ENCODE measurements at regions not wholly inside any gene's neighbourhood (a gene's known extent, or its start where the extent isn't known, plus 50 kb on each side); places are given as distances from the start of the nearest gene placed in this dataset.

GRCh38 chr1:238787471-238787870, 598.9 kb upstream of the CHRM3 start:
- TF ChIP-seq, protein P1, sequence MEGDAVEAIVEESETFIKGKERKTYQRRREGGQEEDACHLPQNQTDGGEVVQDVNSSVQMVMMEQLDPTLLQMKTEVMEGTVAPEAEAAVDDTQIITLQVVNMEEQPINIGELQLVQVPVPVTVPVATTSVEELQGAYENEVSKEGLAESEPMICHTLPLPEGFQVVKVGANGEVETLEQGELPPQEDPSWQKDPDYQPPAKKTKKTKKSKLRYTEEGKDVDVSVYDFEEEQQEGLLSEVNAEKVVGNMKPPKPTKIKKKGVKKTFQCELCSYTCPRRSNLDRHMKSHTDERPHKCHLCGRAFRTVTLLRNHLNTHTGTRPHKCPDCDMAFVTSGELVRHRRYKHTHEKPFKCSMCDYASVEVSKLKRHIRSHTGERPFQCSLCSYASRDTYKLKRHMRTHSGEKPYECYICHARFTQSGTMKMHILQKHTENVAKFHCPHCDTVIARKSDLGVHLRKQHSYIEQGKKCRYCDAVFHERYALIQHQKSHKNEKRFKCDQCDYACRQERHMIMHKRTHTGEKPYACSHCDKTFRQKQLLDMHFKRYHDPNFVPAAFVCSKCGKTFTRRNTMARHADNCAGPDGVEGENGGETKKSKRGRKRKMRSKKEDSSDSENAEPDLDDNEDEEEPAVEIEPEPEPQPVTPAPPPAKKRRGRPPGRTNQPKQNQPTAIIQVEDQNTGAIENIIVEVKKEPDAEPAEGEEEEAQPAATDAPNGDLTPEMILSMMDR (IDR thresholded peaks at IDR 0.05; ENCODE audit: low read depth, low read length, missing control alignments): no peak
- no peak overlapping the region for H3K4me3 ChIP-seq (ENCODE audit: low read depth, low read length)
- in situ Hi-C loops (cut with HindIII; ENCODE audit: low sequenced_read_pairs): no loop called here
- no peak for DNase-seq (ENCODE audit: low read depth)

DNA sequence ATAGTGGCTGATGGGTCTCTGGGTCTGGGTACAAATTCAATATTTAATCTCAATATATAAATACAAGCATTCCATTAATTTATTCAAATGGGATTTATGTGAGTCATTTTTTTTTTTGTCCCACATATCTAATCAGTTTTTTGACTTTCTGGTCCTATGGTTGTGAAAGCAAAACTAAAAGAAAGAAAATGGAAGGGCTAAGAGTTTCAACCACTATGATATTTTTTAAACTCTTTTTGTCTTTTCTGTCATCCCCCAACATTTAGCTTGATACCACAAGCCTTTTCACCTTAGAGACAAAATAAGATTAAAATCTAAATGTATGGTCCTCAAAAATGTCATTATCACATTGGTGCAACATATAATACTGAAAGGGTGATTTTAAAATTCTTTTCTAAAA, 602.7 kb upstream of the CHRM3 start:
- TF ChIP-seq, protein P1 (IDR thresholded peaks at IDR 0.05; ENCODE audit: low read depth, low read length, missing control alignments): no peak
- in situ Hi-C loops (cut with HindIII; ENCODE audit: low sequenced_read_pairs): no loop called here

GRCh38 chr1:238779716-238780115, 606.7 kb upstream of the CHRM3 start:
- no peak overlapping the region for H3K4me3 ChIP-seq (ENCODE audit: low read depth, low read length)
- TF ChIP-seq, protein P1 (IDR thresholded peaks at IDR 0.05; ENCODE audit: low read depth, low read length, missing control alignments): no peak
- in situ Hi-C loops (cut with HindIII; ENCODE audit: low sequenced_read_pairs): no loop called here
- DNase-seq (ENCODE audit: low read depth): peak; percentile 22

More for the DNA sequence above, 602.7 kb upstream of the CHRM3 start:
- no peak overlapping the region for H3K4me3 ChIP-seq (ENCODE audit: low read depth, low read length)
- no peak for DNase-seq (ENCODE audit: low read depth)

DNA sequence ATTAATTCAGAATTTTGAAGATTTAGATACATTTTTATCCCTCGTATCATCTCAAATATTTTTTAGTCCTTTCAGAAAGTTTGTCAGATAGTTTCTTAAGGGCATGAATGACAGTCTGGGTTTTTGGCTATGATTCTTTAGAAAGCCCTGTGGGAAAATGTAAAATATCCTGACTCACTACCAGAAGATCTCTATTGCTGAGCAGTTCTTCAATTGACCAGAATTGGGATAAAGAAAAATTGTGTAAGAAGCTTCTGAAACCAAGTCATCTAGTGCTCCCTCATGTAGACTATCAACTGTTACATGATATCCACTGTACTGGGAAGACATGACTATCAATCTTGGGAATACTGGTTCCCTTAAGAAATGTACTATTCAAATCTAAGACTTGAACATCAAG, 608.3 kb upstream of the CHRM3 start:
- TF ChIP-seq, protein P1 (IDR thresholded peaks at IDR 0.05; ENCODE audit: low read depth, low read length, missing control alignments): no peak
- H3K4me3 ChIP-seq (ENCODE audit: low read depth, low read length): no peak overlapping the region
- in situ Hi-C loops (cut with HindIII; ENCODE audit: low sequenced_read_pairs): no loop called here
- DNase-seq (ENCODE audit: low read depth): no peak

GRCh38 chr1:238777551-238777950, 608.8 kb upstream of the CHRM3 start:
- no peak for DNase-seq (ENCODE audit: low read depth)
- in situ Hi-C loops (cut with HindIII; ENCODE audit: low sequenced_read_pairs): no loop called here

GRCh38 chr1:238776126-238776525, 610.2 kb upstream of the CHRM3 start:
- no peak for DNase-seq (ENCODE audit: low read depth)
- TF ChIP-seq, protein P1 (IDR thresholded peaks at IDR 0.05; ENCODE audit: low read depth, low read length, missing control alignments): no peak
- in situ Hi-C loops (cut with HindIII; ENCODE audit: low sequenced_read_pairs): no loop called here
- no peak overlapping the region for H3K4me3 ChIP-seq (ENCODE audit: low read depth, low read length)

More at GRCh38 chr1:238777551-238777950, 608.8 kb upstream of the CHRM3 start:
- H3K4me3 ChIP-seq (ENCODE audit: low read depth, low read length): no peak overlapping the region
- TF ChIP-seq, protein P1 (IDR thresholded peaks at IDR 0.05; ENCODE audit: low read depth, low read length, missing control alignments): no peak

DNA sequence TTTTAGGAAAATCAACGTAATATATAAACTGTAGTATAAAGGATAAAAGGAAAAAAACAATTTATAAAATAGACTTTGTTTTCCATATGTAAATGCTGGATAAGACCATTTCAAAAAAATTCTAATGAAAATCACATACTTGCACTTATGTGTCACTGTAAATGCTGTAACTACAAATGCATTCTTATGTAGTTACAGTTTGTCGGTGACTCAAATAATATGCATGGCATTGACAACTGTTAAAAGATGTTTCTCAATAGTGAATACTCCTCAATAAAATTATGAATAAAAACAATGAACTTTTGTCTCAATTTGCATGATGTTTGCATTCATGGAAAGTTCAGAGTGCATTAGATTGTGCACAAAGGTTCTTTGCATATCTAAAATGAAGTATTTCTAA, 614.0 kb upstream of the CHRM3 start:
- in situ Hi-C loops (cut with HindIII; ENCODE audit: low sequenced_read_pairs): no loop called here
- no peak for DNase-seq (ENCODE audit: low read depth)
- no peak overlapping the region for H3K4me3 ChIP-seq (ENCODE audit: low read depth, low read length)
- TF ChIP-seq, protein P1 (IDR thresholded peaks at IDR 0.05; ENCODE audit: low read depth, low read length, missing control alignments): no peak
